Chondrocyte (in vitro differentiated cells): ENCODE measurements at regions not wholly inside any gene's neighbourhood (a gene's known extent, or its start where the extent isn't known, plus 50 kb on each side); places are given as distances from the start of the nearest gene placed in this dataset.
A peak's percentile ranks its signal among the peaks of the same experiment; 100 is the strongest.

ENCODE experiments used
- DNase-seq: peaks from one replicate; pipeline ENCODE4 v3.0.0; 2021; ENCODE audit warnings: mixed read lengths, low spot score
- H3K27ac Mint-ChIP-seq: one replicate; pipeline ENCODE4 v1.8.0; 2021; ENCODE audit warnings: mild to moderate bottlenecking, moderate library complexity, mixed read lengths; ENCODE audit not compliant: unreplicated experiment
- H3K27me3 Mint-ChIP-seq: 2 replicates; pipeline ENCODE4 v1.8.0; 2021; ENCODE audit warnings: low read depth, mixed read lengths
- H3K36me3 Mint-ChIP-seq: 2 replicates; pipeline ENCODE4 v1.8.0; 2021; ENCODE audit warnings: low read depth, mixed read lengths
- H3K4me1 Mint-ChIP-seq: 2 replicates; pipeline ENCODE4 v1.8.0; 2021; ENCODE audit warnings: low read depth, mild to moderate bottlenecking, mixed read lengths
- H3K4me3 Mint-ChIP-seq: one replicate; pipeline ENCODE4 v1.8.0; 2021; ENCODE audit warnings: mild to moderate bottlenecking, moderate library complexity, mixed read lengths; ENCODE audit not compliant: unreplicated experiment
- H3K9me3 Mint-ChIP-seq: 2 replicates; pipeline ENCODE4 v1.8.0; 2021; ENCODE audit warnings: low read depth, mixed read lengths
- TF ChIP-seq, protein P1 (sequence below): fragments of 200-600 bp; sonication (generic); IDR thresholded peaks from 2 replicates; pipeline ENCODE4 v1.5.0; 2021; ENCODE audit warnings: antibody characterized with exemption, mild to moderate bottlenecking, moderate library complexity

DNA sequence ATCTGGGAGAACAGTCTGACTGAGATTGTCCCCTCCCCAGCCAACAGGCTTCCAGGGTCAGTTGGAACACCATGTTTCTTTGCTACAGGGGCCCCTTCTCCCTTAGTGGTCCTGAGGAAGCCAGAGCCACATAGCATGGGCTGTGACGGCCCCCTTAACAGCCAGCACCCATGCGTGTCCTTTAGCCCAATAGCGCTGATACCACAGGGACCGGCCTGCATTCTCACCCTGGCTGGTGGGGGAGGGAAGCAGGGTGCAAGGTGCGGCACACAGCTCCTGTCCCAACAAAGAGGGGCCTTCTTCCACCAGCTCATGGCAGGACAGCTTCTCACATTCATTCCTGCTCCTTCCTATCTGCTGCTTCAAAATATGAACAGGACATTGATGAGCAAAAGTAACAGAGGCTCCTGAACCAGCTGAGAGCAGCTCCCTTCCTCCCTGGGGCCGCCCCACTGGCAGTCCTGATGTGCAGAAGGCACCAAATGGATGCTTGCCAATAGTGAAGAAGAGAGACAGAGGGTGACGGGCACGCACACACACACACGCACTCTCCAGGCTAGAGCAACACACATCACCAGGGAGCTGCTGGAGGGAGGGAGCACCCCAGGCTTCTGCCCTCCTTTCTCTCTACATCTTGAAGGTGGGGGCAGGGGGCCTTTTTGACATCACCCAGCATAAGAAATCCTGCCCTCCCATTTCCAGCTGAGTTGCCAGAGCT, 99.4 kb downstream of the CRYAA start:
- Mint-ChIP-seq H3K36me3 (no peaks in the 10 kb centered on the region), H3K27ac (no peak overlapping the region), H3K27me3 (peaks cover 1% of the 10 kb centered on the region), H3K4me1 (no peaks in the 10 kb centered on the region), H3K9me3 (no peaks in the 10 kb centered on the region), H3K4me3 (no peak overlapping the region)
- TF ChIP-seq, protein P1, sequence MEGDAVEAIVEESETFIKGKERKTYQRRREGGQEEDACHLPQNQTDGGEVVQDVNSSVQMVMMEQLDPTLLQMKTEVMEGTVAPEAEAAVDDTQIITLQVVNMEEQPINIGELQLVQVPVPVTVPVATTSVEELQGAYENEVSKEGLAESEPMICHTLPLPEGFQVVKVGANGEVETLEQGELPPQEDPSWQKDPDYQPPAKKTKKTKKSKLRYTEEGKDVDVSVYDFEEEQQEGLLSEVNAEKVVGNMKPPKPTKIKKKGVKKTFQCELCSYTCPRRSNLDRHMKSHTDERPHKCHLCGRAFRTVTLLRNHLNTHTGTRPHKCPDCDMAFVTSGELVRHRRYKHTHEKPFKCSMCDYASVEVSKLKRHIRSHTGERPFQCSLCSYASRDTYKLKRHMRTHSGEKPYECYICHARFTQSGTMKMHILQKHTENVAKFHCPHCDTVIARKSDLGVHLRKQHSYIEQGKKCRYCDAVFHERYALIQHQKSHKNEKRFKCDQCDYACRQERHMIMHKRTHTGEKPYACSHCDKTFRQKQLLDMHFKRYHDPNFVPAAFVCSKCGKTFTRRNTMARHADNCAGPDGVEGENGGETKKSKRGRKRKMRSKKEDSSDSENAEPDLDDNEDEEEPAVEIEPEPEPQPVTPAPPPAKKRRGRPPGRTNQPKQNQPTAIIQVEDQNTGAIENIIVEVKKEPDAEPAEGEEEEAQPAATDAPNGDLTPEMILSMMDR, result no peak
- DNase-seq, result peak; percentile 70

DNA sequence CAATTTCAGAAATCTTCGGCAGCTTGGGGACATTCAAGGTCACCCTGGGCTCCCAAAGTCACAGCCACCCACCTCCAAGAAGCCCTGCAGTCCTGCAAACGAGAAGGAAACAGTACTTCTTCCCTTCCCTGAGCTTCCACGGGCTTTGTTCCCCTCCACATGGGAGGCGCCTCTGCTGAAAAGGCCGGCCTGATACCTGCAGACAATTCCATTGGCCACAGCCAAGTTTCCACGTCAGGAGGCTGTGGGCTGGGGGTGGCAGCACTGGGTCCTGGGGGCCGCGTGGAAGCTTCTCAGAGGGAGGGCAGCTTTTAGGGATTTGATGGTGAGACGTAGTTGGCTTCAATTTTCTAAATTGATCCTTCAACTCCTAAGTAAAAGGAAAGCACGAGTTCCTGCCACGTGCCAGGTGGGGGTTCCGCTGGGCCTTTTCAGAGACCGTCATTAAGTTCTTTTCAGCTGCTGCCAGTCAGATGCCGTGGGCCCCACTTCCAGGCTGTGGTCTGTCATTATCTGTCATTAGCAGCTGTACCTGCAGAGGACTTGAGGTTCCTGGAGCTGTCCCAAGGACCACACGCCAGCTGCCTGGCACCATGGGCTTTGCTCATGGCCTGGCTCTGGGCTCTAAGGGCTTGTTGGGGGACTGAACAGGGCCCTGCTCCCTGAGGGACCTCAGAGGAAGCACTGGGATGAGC, 98.7 kb downstream of the CRYAA start:
- Mint-ChIP-seq H3K27me3 (peaks cover 1% of the 10 kb centered on the region), H3K9me3 (no peaks in the 10 kb centered on the region), H3K4me3 (no peak overlapping the region), H3K36me3 (no peaks in the 10 kb centered on the region), H3K27ac (no peak overlapping the region), H3K4me1 (no peaks in the 10 kb centered on the region)
- TF ChIP-seq, protein P1, result no peak
- DNase-seq, result peak; percentile 77

DNA sequence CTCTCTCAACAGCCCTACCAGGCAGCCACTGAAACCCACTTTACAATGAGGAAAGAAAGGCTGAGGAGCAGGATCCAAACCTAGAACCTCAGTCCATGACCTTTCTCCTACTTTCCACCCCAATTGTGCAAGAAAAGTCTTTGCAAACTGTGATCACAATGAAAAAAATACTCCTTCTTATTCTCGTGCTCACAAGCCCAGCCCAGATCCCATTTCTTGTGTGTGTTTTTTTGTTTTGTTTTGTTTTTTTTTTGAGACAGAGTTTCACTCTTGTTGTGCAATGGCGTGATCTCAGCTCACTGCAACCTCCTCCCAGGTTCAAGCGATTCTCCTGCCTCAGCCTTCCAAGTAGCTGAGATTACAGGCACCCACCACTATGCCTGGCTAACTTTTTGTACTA, 97.7 kb downstream of the CRYAA start:
- H3K4me1 Mint-ChIP-seq, result no peaks in the 10 kb centered on the region

DNA sequence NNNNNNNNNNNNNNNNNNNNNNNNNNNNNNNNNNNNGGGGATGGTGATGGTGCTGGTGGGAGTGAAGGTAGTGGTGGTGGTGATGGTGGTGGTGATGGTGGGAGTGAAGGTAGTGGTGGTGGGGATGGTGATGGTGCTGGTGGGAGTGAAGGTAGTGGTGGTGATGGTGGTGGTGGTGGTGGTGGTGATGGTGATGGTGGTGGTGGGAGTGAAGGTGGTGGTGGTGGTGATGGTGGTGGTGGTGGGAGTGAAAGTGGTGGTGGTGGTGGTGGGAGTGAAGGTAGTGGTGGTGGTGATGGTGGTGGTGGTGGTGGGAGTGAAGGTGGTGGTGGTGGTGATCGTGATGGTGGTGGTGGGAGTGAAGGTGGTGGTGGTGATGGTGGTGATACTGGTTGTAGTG, 93.6 kb downstream of the CRYAA start:
- Mint-ChIP-seq H3K27me3 (no peaks in the 10 kb centered on the region), H3K4me1 (no peaks in the 10 kb centered on the region), H3K9me3 (no peaks in the 10 kb centered on the region), H3K36me3 (no peaks in the 10 kb centered on the region), H3K27ac (no peak overlapping the region), H3K4me3 (no peak overlapping the region)
- TF ChIP-seq, protein P1, result no peak
- peak; percentile 100 for DNase-seq

More for the DNA sequence above, 97.7 kb downstream of the CRYAA start:
- no peaks in the 10 kb centered on the region for H3K9me3 Mint-ChIP-seq
- H3K36me3 Mint-ChIP-seq, result no peaks in the 10 kb centered on the region
- no peak overlapping the region for H3K27ac Mint-ChIP-seq
- TF ChIP-seq, protein P1, result no peak
- H3K4me3 Mint-ChIP-seq, result no peak overlapping the region
- peaks cover 1% of the 10 kb centered on the region for H3K27me3 Mint-ChIP-seq
- no peak for DNase-seq
